Mucosa of descending colon (tissue), 3 donors: ENCODE measurements at regions not wholly inside any gene's neighbourhood (a gene's known extent, or its start where the extent isn't known, plus 50 kb on each side); places are given as distances from the start of the nearest gene placed in this dataset.

Experiments used
- ATAC-seq: fragments of 200-7000 bp; cut with Tn5 transposase; one replicate; pipeline ENCODE4 v1.9.1; 2020; ENCODE audit warnings: mild to moderate bottlenecking, moderate library complexity
- DNase-seq, 3 donors: peaks; one replicate each; pipeline ENCODE4 v3.0.0-alpha.2; 2020
- H3K36me3 ChIP-seq: fragments of 200-600 bp; one replicate; pipeline ENCODE4 v1.8.0; 2021; ENCODE audit warnings: low read depth, mild to moderate bottlenecking
- H3K4me1 ChIP-seq: fragments of 200-600 bp; one replicate; pipeline ENCODE4 v1.8.0; 2021; ENCODE audit warnings: low read depth, mild to moderate bottlenecking
- H3K4me3 ChIP-seq: fragments of 200-600 bp; one replicate; pipeline ENCODE4 v1.8.0; 2021; ENCODE audit warnings: mild to moderate bottlenecking
- H3K9me3 ChIP-seq: fragments of 200-600 bp; one replicate; pipeline ENCODE4 v1.8.0; 2021; ENCODE audit warnings: mild to moderate bottlenecking
- CTCF ChIP-seq: fragments of 200-600 bp; IDR thresholded peaks from one replicate; pipeline ENCODE4 v1.8.0; 2022; ENCODE audit warnings: antibody characterized with exemption, mild to moderate bottlenecking
- intact Hi-C, 2 donors: fragments of 100-400 bp; cut with DNase I in 1 of 2; cut with micrococcal nuclease in 1 of 2; formaldehyde crosslinking; loops; one replicate each; pipeline versions ENCODE4 v1.11.0 to v1.11.1; 2022; cut with DNase I, micrococcal nuclease
- donor health status: DM: no; HTN: no; CAD: no; lungs with moderate emphysema.
- donor health status: DM: no; HTN: no; CAD: no.
- donor health status: DM: no; HTN: yes; CAD: no.

GRCh38 chr5:128682669-128683068 is 144.6 kb upstream of the FBN2 start:
- DNase-seq (no peak), ATAC-seq (no peak)
- intact Hi-C loops, result no loop called here
- H3K4me1 ChIP-seq, result no peaks in the 10 kb centered on the region
- no peaks in the 10 kb centered on the region for H3K36me3 ChIP-seq
- H3K4me3 ChIP-seq, result no peak overlapping the region
- TF ChIP-seq CTCF, result no peak
- H3K9me3 ChIP-seq, result no peaks in the 10 kb centered on the region

GRCh38 chr5:128684961-128685360 is 146.9 kb upstream of the FBN2 start:
- Histone ChIP-seq H3K36me3 (no peaks in the 10 kb centered on the region), H3K9me3 (no peaks in the 10 kb centered on the region), H3K4me3 (no peak overlapping the region), H3K4me1 (no peaks in the 10 kb centered on the region)
- TF ChIP-seq CTCF, result no peak
- intact Hi-C loops, result no loop called here
- no peak for ATAC-seq
- DNase-seq, result no peak

GRCh38 chr5:128687930-128688329 is 149.9 kb upstream of the FBN2 start:
- H3K4me3 ChIP-seq, result no peak overlapping the region
- DNase-seq (no peak), ATAC-seq (no peak)
- no peak for TF ChIP-seq CTCF
- intact Hi-C loops, result no loop called here
- H3K4me1 ChIP-seq, result no peaks in the 10 kb centered on the region
- H3K9me3 ChIP-seq, result no peaks in the 10 kb centered on the region
- H3K36me3 ChIP-seq, result no peaks in the 10 kb centered on the region

GRCh38 chr5:128693764-128694163 is 155.7 kb upstream of the FBN2 start:
- Histone ChIP-seq H3K9me3 (no peaks in the 10 kb centered on the region), H3K4me3 (no peak overlapping the region), H3K4me1 (no peaks in the 10 kb centered on the region), H3K36me3 (no peaks in the 10 kb centered on the region)
- TF ChIP-seq CTCF, result no peak
- DNase-seq (no peak), ATAC-seq (no peak)
- intact Hi-C loops, result no loop called here

- no peak for TF ChIP-seq CTCF
- DNase-seq, result no peak
- Histone ChIP-seq H3K4me1 (no peaks in the 10 kb centered on the region), H3K4me3 (no peak overlapping the region), H3K9me3 (no peaks in the 10 kb centered on the region), H3K36me3 (no peaks in the 10 kb centered on the region)
- intact Hi-C loops, result no loop called here
- no peak for ATAC-seq
Measured at GRCh38 chr5:128695791-128696530, 157.9 kb upstream of the FBN2 start.

GRCh38 chr5:128701301-128701700 is 163.3 kb upstream of the FBN2 start:
- TF ChIP-seq CTCF, result no peak
- intact Hi-C loops, result no loop called here
- Histone ChIP-seq H3K36me3 (no peaks in the 10 kb centered on the region), H3K4me1 (no peaks in the 10 kb centered on the region), H3K4me3 (no peak overlapping the region), H3K9me3 (no peaks in the 10 kb centered on the region)
- no peak for DNase-seq
- ATAC-seq, result no peak
